K562 (cell line): ENCODE measurements at regions not wholly inside any gene's neighbourhood (a gene's known extent, or its start where the extent isn't known, plus 50 kb on each side); places are given as distances from the start of the nearest gene placed in this dataset.

Experiments used
- ATAC-seq: fragments of 200-7000 bp; cut with Tn5 transposase; 3 replicates; pipeline ENCODE4 v1.9.1; 2020; ENCODE audit warnings: moderate library complexity
- BruUV-seq: library from RNA; stranded (reverse); fragments of 400-500 nt; replicated peaks from 2 replicates; lab custom pipeline; 2021; lab: Mats Ljungman, UMichigan
- CTCF ChIA-PET: fragments of 300-600 bp; formaldehyde crosslinking; extraction: SDS; loops from one replicate; lab custom pipeline; 2021; ENCODE audit warnings: low intra/inter-chr PET ratio; lab: Yijun Ruan, JAX
- POLR2A ChIA-PET: fragments of 300-600, 350-650 bp; sonication (Branson Sonifier 250); formaldehyde crosslinking; extraction: SDS; loops from one replicate; lab custom pipeline; 2021; ENCODE audit warnings: antibody characterized with exemption, inconsistent platforms; lab: Yijun Ruan, JAX
- DNase-seq, 4 experiments: peaks; one replicate each; pipeline versions ENCODE4 v3.0.0 to v3.0.0-alpha.2; 2011 to 2018; ENCODE audit warnings: low spot score in 3 of 4, mixed read lengths in 3 of 4; ENCODE audit errors: extremely low read depth in 1 of 4
- FAIRE-seq: peaks from 2 replicates; lab custom pipeline; 2011; peaks lifted over from hg19 to GRCh38; lab: Jason Lieb, UNC
- H2AFZ ChIP-seq: 2 replicates; pipeline ENCODE4 v1.6.0; 2011; ENCODE audit warnings: low read depth, low read length, control low read depth, inconsistent platforms
- H3K27ac ChIP-seq: fragments of 200-600 bp; 3 replicates; pipeline ENCODE4 v1.8.0; 2011; ENCODE audit warnings: low read depth, mild to moderate bottlenecking, control low read depth, inconsistent platforms, low read length, moderate library complexity, mixed read lengths; ENCODE audit errors: extremely low read depth
- H3K27me3 ChIP-seq, 2 experiments: fragments of 300-600 bp in 1 of 2; 2 replicates in 1 of 2; 3 replicates in 1 of 2; pipeline versions ENCODE4 v1.6.0 to v1.8.0; 2011; ENCODE audit warnings: inconsistent platforms in 2 of 2, low read length in 2 of 2, mild to moderate bottlenecking in 1 of 2, mixed read lengths in 1 of 2, moderate library complexity in 1 of 2; ENCODE audit not compliant: control insufficient read depth in 2 of 2, insufficient read depth in 2 of 2
- H3K36me3 ChIP-seq: fragments of 300-600 bp; 3 replicates; pipeline ENCODE4 v1.8.0; 2011; ENCODE audit warnings: mild to moderate bottlenecking, low read length, inconsistent platforms; ENCODE audit not compliant: control insufficient read depth, insufficient read depth
- H3K4me1 ChIP-seq, 2 experiments: fragments of 200-600 bp in 1 of 2; replicated peaks in 1 of 2; 2 replicates in 1 of 2; 3 replicates in 1 of 2; pipeline versions ENCODE4 v1.5.1 to v1.8.0; 2011; ENCODE audit warnings: inconsistent platforms in 2 of 2, low read length in 2 of 2, mild to moderate bottlenecking in 1 of 2, mixed read lengths in 1 of 2, moderate library complexity in 1 of 2; ENCODE audit not compliant: control insufficient read depth in 2 of 2, insufficient read depth in 2 of 2
- H3K4me2 ChIP-seq: 2 replicates; pipeline ENCODE4 v1.6.1; 2011; ENCODE audit warnings: low read length, control low read depth, inconsistent platforms, mixed read lengths; ENCODE audit not compliant: insufficient read depth
- H3K4me3 ChIP-seq: fragments of 200-600 bp; sonication (generic), shearing (Covaris generic); 2 replicates; pipeline ENCODE4 v1.5.1; 2016; ENCODE audit warnings: control low read depth, inconsistent platforms
- H3K79me2 ChIP-seq: fragments of 200-600 bp; 3 replicates; pipeline ENCODE4 v1.8.0; 2011; ENCODE audit warnings: low read length, inconsistent platforms; ENCODE audit not compliant: control insufficient read depth, insufficient read depth
- H3K9ac ChIP-seq, 2 experiments: 2 replicates each; pipeline versions ENCODE4 v1.6.0 to v1.6.1; 2011; ENCODE audit warnings: low read depth in 2 of 2, low read length in 2 of 2, control low read depth in 1 of 2, inconsistent platforms in 1 of 2, mild to moderate bottlenecking in 1 of 2, mixed read lengths in 1 of 2; ENCODE audit not compliant: insufficient read depth in 1 of 2
- H3K9me1 ChIP-seq: one replicate; pipeline ENCODE4 v1.6.0; 2011; ENCODE audit warnings: inconsistent platforms, mild to moderate bottlenecking, low read length, moderate library complexity; ENCODE audit not compliant: control insufficient read depth, insufficient read depth
- H3K9me3 ChIP-seq: replicated peaks from 2 replicates; pipeline ENCODE4 v1.5.1; 2011; ENCODE audit warnings: low read depth, low read length, inconsistent platforms; ENCODE audit not compliant: control insufficient read depth, insufficient read depth
- H4K20me1 ChIP-seq: replicated peaks from 2 replicates; pipeline ENCODE4 v1.6.1; 2011; ENCODE audit warnings: low read length, inconsistent platforms, mixed read lengths; ENCODE audit not compliant: control insufficient read depth, insufficient read depth
- CC2D1A ChIP-seq: fragments of 450-650 bp; IDR thresholded peaks from 2 replicates; pipeline ENCODE4 v1.6.1; 2017; ENCODE audit warnings: mild to moderate bottlenecking
- CREBBP ChIP-seq: IDR thresholded peaks from one replicate; pipeline ENCODE4 v1.6.1; 2012; ENCODE audit warnings: low read depth, mild to moderate bottlenecking, control low read depth, inconsistent platforms, low read length
- HDAC3 ChIP-seq: fragments of 450-650 bp; IDR thresholded peaks from 2 replicates; pipeline ENCODE4 v1.6.1; 2018; ENCODE audit warnings: borderline replicate concordance, mild to moderate bottlenecking, moderate library complexity; ENCODE audit not compliant: partially characterized antibody
- MEIS2 ChIP-seq: fragments of 450-650 bp; IDR thresholded peaks from 2 replicates; pipeline ENCODE4 v1.6.1; 2014; ENCODE audit warnings: mild to moderate bottlenecking; ENCODE audit not compliant: partially characterized antibody
- NCOR1 ChIP-seq: fragments of 450-650 bp; IDR thresholded peaks from 2 replicates; pipeline ENCODE4 v1.6.1; 2016; ENCODE audit warnings: mild to moderate bottlenecking, moderate library complexity
- NEUROD1 ChIP-seq: fragments of 150-350 bp; IDR thresholded peaks from 2 replicates; pipeline ENCODE4 v1.6.1; 2014; ENCODE audit warnings: borderline replicate concordance, low read length, low read depth; ENCODE audit not compliant: partially characterized antibody
- PTBP1 ChIP-seq: fragments of 200-400 bp; formaldehyde crosslinking; IDR thresholded peaks from 2 replicates; pipeline ENCODE4 v1.6.1; 2017; ENCODE audit warnings: low read depth, low read length
- ZNF133 ChIP-seq: fragments of 250-450 bp; sonication (Bioruptor Pico); IDR thresholded peaks from 2 replicates; pipeline ENCODE4 v1.4.0; 2020; ENCODE audit warnings: mild to moderate bottlenecking
- ZNF407 ChIP-seq: fragments of 450-650 bp; IDR thresholded peaks from 2 replicates; pipeline ENCODE4 v1.6.1; 2016; ENCODE audit warnings: low read depth
- WGBS: fragments of 100-300 bp; shearing (Covaris generic); methylation state at CpG from one replicate; pipeline ENCODE4 v1.1.6; 2016; ENCODE audit warnings: low coverage, mixed read lengths; ENCODE audit not compliant: insufficient coverage; ENCODE audit errors: missing lambda C conversion rate; 5-methylcytosine and 5-hydroxymethylcytosine counted together
- in situ Hi-C: fragments of 300-500 bp; cut with MboI; formaldehyde crosslinking; loops from 4 replicates; pipeline ENCODE4 v1.15.0; 2018; ENCODE audit warnings: inconsistent platforms, mixed read lengths
- intact Hi-C: fragments of 100-400 bp; cut with micrococcal nuclease; formaldehyde crosslinking; loops from 2 replicates; pipeline ENCODE4 v1.14.2; 2022
- TF ChIP-seq, protein P1 (sequence below): IDR thresholded peaks from 3 replicates; pipeline ENCODE4 v1.6.1; 2011; ENCODE audit warnings: borderline replicate concordance, mild to moderate bottlenecking; ENCODE audit not compliant: insufficient read length, insufficient read depth

DNA sequence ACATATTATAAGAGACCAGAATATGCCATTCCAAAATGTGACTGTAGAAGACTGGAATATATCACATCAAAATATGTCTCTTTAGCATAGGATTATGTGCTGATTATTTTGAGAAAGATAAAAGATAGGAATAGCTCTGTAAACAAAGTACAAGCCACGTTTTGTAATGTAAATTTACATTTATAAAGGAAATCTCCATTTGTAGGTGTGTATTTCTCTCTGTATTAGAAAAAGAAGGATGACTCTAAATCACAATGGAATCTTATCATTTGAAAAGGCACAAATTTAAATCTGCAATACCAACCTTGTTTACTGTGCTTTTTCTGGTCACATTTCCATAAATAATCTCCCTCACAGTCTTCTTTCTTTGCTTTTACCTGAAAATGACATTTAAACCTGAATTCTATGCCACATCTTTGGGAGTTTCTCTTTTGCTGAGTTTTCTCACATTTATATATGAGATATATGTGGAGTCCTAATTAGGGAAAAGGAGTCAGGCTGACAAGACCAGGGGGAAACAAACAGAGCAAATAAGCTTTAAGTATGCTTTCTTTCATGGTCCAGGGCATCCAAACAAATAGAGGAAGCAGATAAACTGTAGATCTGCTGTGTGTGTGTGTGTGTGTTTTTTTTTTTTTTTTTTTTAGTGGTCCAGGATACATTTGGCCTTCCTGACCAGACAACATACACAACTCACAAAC lies 244.0 kb downstream of the CPXCR1 start:
- BruUV-seq, result no TSS peak
- no peak overlapping the region for H2AFZ ChIP-seq
- no peaks in the 10 kb centered on the region for H3K79me2 ChIP-seq
- ChIA-PET CTCF (no interaction called here), POLR2A (no interaction called here)
- H3K27ac ChIP-seq, result no peak overlapping the region
- no peaks in the 10 kb centered on the region for H3K9me3 ChIP-seq
- no peaks in the 10 kb centered on the region for H3K4me1 ChIP-seq
- 0% methylated on average over 1 of the region's 1 CpG for WGBS
- H4K20me1 ChIP-seq, result no peaks in the 10 kb centered on the region
- H3K9me1 ChIP-seq, result no peaks in the 10 kb centered on the region
- intact Hi-C loops (no loop called here), in situ Hi-C loops (no loop called here)
- H3K4me3 ChIP-seq, result no peak overlapping the region
- TF ChIP-seq NCOR1, result no peak
- TF ChIP-seq, protein P1, sequence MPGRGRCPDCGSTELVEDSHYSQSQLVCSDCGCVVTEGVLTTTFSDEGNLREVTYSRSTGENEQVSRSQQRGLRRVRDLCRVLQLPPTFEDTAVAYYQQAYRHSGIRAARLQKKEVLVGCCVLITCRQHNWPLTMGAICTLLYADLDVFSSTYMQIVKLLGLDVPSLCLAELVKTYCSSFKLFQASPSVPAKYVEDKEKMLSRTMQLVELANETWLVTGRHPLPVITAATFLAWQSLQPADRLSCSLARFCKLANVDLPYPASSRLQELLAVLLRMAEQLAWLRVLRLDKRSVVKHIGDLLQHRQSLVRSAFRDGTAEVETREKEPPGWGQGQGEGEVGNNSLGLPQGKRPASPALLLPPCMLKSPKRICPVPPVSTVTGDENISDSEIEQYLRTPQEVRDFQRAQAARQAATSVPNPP, result no peak
- TF ChIP-seq ZNF407, result no peak
- no peak for TF ChIP-seq HDAC3
- no peak for TF ChIP-seq PTBP1
- TF ChIP-seq CC2D1A, result no peak
- no peak for TF ChIP-seq NEUROD1
- no peak for TF ChIP-seq MEIS2
- TF ChIP-seq CREBBP, result no peak
- no peak for TF ChIP-seq ZNF133 (CRISPR knock-in tag)
- no peaks in the 10 kb centered on the region for H3K27me3 ChIP-seq
- ATAC-seq, result no peak
- no peak overlapping the region for H3K4me2 ChIP-seq
- no peak overlapping the region for H3K9ac ChIP-seq
- H3K36me3 ChIP-seq, result no peaks in the 10 kb centered on the region
- no peak for FAIRE-seq
- no peak for DNase-seq
